ENCODE measurements at regions not wholly inside any gene's neighbourhood (a gene's known extent, or its start where the extent isn't known, plus 50 kb on each side); places are given as distances from the start of the nearest gene placed in this dataset.

GRCh38 chr2:101624706-101625332 is 72.7 kb upstream of the MAP4K4 start:
- BruUV-seq (replicated peaks), result no TSS peak
- ChIA-PET RAD21 (ENCODE audit: low non-redundant PET in 1 of 2, low total read pairs in 2 of 2, uncharacterized antibody in 2 of 2, unreplicated experiment in 2 of 2) (no interaction called here), POLR2A (no interaction called here), CTCF (no interaction called here)
- Histone ChIP-seq H3K27me3 (ENCODE audit: insufficient read depth, low read length) (no peaks in the 10 kb centered on the region), H2AFZ (ENCODE audit: low read depth, low read length, poor library complexity, severe bottlenecking) (no peak overlapping the region), H3K4me1 (ENCODE audit: control insufficient read depth in 1 of 2, insufficient read depth in 2 of 2, low read length in 2 of 2) (no peaks in the 10 kb centered on the region), H3K4me2 (ENCODE audit: low read length) (no peak overlapping the region), H3K9me3 (ENCODE audit: control insufficient read depth in 1 of 2, insufficient read depth in 1 of 2, low read depth in 1 of 2, low read length in 2 of 2) (no peaks in the 10 kb centered on the region), H3K27ac (ENCODE audit: low read depth, low read length) (no peak overlapping the region), H3K9me2 (ENCODE audit: insufficient read depth) (no peaks in the 10 kb centered on the region), H4K20me1 (ENCODE audit: insufficient read depth) (no peaks in the 10 kb centered on the region), H3K4me3 (replicated peaks in 1 of 2; ENCODE audit: low read depth in 1 of 2, low read length in 2 of 2) (no peak overlapping the region), H3K79me2 (ENCODE audit: insufficient read depth, low read length) (no peaks in the 10 kb centered on the region), H3K9ac (ENCODE audit: low read length) (no peak overlapping the region), H3K36me3 (ENCODE audit: control insufficient read depth in 1 of 2, insufficient read depth in 2 of 2, low read length in 2 of 2) (no peaks in the 10 kb centered on the region)
- no peak for TF ChIP-seq POLR2AphosphoS5 (IDR thresholded peaks at IDR 0.05; ENCODE audit: low read depth, low read length)
- intact Hi-C loops (cut with micrococcal nuclease), result no loop called here
- ATAC-seq (no peak), DNase-seq (ENCODE audit: low read depth, low spot score) (no peak)

GRCh38 chr2:101623031-101623521 is 74.4 kb upstream of the MAP4K4 start:
- no peaks in the 10 kb centered on the region for H3K36me3 ChIP-seq (ENCODE audit: control insufficient read depth in 1 of 2, insufficient read depth in 2 of 2, low read length in 2 of 2)
- H2AFZ ChIP-seq (ENCODE audit: low read depth, low read length, poor library complexity, severe bottlenecking), result no peak overlapping the region
- H3K27ac ChIP-seq (ENCODE audit: low read depth, low read length), result no peak overlapping the region
- ATAC-seq (no peak), DNase-seq (ENCODE audit: low read depth, low spot score) (no peak)
- H3K79me2 ChIP-seq (ENCODE audit: insufficient read depth, low read length), result no peaks in the 10 kb centered on the region
- ChIA-PET CTCF (no interaction called here), POLR2A (no interaction called here), RAD21 (ENCODE audit: low non-redundant PET in 1 of 2, low total read pairs in 2 of 2, uncharacterized antibody in 2 of 2, unreplicated experiment in 2 of 2) (no interaction called here)
- H3K4me2 ChIP-seq (ENCODE audit: low read length), result no peak overlapping the region
- no peaks in the 10 kb centered on the region for H4K20me1 ChIP-seq (ENCODE audit: insufficient read depth)
- H3K4me1 ChIP-seq (ENCODE audit: control insufficient read depth in 1 of 2, insufficient read depth in 2 of 2, low read length in 2 of 2), result no peaks in the 10 kb centered on the region
- H3K4me3 ChIP-seq (replicated peaks in 1 of 2; ENCODE audit: low read depth in 1 of 2, low read length in 2 of 2), result no peak overlapping the region
- H3K9me3 ChIP-seq (ENCODE audit: control insufficient read depth in 1 of 2, insufficient read depth in 1 of 2, low read depth in 1 of 2, low read length in 2 of 2), result no peaks in the 10 kb centered on the region
- no peaks in the 10 kb centered on the region for H3K9me2 ChIP-seq (ENCODE audit: insufficient read depth)
- H3K9ac ChIP-seq (ENCODE audit: low read length), result no peak overlapping the region
- intact Hi-C loops (cut with micrococcal nuclease), result no loop called here
- H3K27me3 ChIP-seq (ENCODE audit: insufficient read depth, low read length), result no peaks in the 10 kb centered on the region
- no TSS peak for BruUV-seq (replicated peaks)
- TF ChIP-seq ELF1 (IDR thresholded peaks at IDR 0.05; ENCODE audit: borderline replicate concordance, low read depth), result no peak
- no peak for TF ChIP-seq ZBTB33 (IDR thresholded peaks at IDR 0.05; ENCODE audit: extremely low read depth, insufficient replicate concordance, low read length)
- no peak for TF ChIP-seq EGR1 (IDR thresholded peaks at IDR 0.05; ENCODE audit: low read depth)
- no peak for TF ChIP-seq SIN3A (IDR thresholded peaks at IDR 0.05; ENCODE audit: low read depth)
- no peak for TF ChIP-seq CTCF (IDR thresholded peaks at IDR 0.05 in 2 of 3, conservative IDR thresholded peaks at IDR 0.05 in 1 of 3; ENCODE audit: borderline replicate concordance in 1 of 3, insufficient read depth in 1 of 3, low read depth in 2 of 3, low read length in 2 of 3)
- TF ChIP-seq SRF (IDR thresholded peaks at IDR 0.05; ENCODE audit: low read depth), result no peak
- no peak for TF ChIP-seq FOSL1 (IDR thresholded peaks at IDR 0.05; ENCODE audit: low read depth)
- no peak for TF ChIP-seq CBX3 (IDR thresholded peaks at IDR 0.05; ENCODE audit: low read depth)
- TF ChIP-seq EZH2 (IDR thresholded peaks at IDR 0.05), result no peak
- no peak for TF ChIP-seq JUND (IDR thresholded peaks at IDR 0.05)
- no peak for TF ChIP-seq RAD21 (IDR thresholded peaks at IDR 0.05; ENCODE audit: low read depth)
- TF ChIP-seq MAX (IDR thresholded peaks at IDR 0.05), result no peak
- TF ChIP-seq ZFX (IDR thresholded peaks at IDR 0.05), result no peak
- no peak for TF ChIP-seq SP1 (IDR thresholded peaks at IDR 0.05; ENCODE audit: low read depth)
- TF ChIP-seq TCF7L2 (IDR thresholded peaks at IDR 0.05; ENCODE audit: borderline replicate concordance, extremely low read depth, insufficient read depth, insufficient read length), result no peak
- TF ChIP-seq EZH2phosphoT487 (IDR thresholded peaks at IDR 0.05; ENCODE audit: borderline replicate concordance), result no peak
- TF ChIP-seq ATF3 (IDR thresholded peaks at IDR 0.05), result no peak

All from HCT116 (cell line).